ENCODE measurements at regions not wholly inside any gene's neighbourhood (a gene's known extent, or its start where the extent isn't known, plus 50 kb on each side); places are given as distances from the start of the nearest gene placed in this dataset.

DNA sequence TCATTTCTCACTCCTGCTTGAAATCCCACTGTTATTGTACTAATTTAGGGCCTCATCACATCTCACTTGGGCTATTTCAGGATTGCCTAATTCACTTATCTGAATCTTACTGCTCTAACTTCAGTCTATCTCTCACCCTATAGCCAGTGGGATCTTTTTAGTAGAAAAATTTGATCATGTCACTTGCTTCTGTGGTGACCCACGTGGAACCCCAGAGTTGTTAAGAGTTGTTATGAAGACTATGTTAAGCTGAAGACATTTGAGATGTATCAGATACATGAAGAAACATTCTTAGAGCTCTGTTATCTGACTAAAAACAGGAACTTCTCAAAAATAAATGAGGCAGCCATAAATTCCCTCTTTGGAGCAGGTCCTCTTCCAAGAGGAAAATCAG lies 1375.6 kb upstream of the TENM4 start:
- H3K36me3 ChIP-seq (ENCODE audit: control insufficient read depth in 1 of 2, insufficient read depth in 2 of 2, low read length in 2 of 2) = no peaks in the 10 kb centered on the region
- no peaks in the 10 kb centered on the region for H3K4me1 ChIP-seq (ENCODE audit: control insufficient read depth in 1 of 2, insufficient read depth in 2 of 2, low read length in 2 of 2)
- H3K9me3 ChIP-seq (ENCODE audit: control insufficient read depth in 1 of 2, low read length in 2 of 2) = no peaks in the 10 kb centered on the region
- H3K27ac ChIP-seq (ENCODE audit: low read length) = no peak overlapping the region
- no peak overlapping the region for H3K4me3 ChIP-seq (ENCODE audit: low read depth in 1 of 2, low read length in 2 of 2)
- no peaks in the 10 kb centered on the region for H3K27me3 ChIP-seq (ENCODE audit: low read depth, low read length)

DNA sequence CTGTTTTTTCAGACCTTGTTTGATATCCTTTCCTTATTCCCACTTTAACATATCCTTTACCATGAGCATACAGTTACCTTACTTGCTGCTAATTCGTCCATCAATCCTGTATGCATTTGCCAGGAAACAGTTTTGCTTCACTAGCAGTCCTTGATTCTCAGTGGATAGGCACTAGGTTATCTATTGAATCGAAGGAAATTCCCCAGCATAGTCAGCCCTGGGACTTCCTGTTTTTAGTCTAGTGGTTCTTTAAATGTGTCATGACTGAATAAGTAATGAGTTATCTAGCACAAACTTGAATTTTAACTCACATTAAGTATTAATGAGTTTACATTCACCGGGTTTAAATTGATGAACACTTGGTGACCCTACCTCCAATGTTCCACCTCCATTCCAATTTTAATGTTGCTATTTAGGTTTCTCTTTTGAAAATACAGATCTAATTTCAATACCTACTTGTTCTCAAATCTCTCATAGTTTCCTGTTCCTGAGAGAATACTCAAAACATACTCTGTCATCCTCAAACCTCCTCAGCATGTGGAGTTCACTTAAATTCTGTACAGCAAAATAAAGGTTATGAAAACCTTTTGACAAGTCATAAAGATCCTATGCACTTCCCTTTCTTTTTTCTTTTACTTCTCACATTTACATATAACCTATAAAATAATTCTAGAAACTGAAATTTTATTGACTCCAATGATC lies 1375.1 kb upstream of the TENM4 start:
- no peaks in the 10 kb centered on the region for H3K9me3 ChIP-seq (ENCODE audit: control insufficient read depth in 1 of 2, low read length in 2 of 2)
- no peaks in the 10 kb centered on the region for H3K4me1 ChIP-seq (ENCODE audit: control insufficient read depth in 1 of 2, insufficient read depth in 2 of 2, low read length in 2 of 2)
- no peak overlapping the region for H3K4me3 ChIP-seq (ENCODE audit: low read depth in 1 of 2, low read length in 2 of 2)
- H3K27ac ChIP-seq (ENCODE audit: low read length) = no peak overlapping the region
- no peaks in the 10 kb centered on the region for H3K36me3 ChIP-seq (ENCODE audit: control insufficient read depth in 1 of 2, insufficient read depth in 2 of 2, low read length in 2 of 2)
- no peaks in the 10 kb centered on the region for H3K27me3 ChIP-seq (ENCODE audit: low read depth, low read length)

DNA sequence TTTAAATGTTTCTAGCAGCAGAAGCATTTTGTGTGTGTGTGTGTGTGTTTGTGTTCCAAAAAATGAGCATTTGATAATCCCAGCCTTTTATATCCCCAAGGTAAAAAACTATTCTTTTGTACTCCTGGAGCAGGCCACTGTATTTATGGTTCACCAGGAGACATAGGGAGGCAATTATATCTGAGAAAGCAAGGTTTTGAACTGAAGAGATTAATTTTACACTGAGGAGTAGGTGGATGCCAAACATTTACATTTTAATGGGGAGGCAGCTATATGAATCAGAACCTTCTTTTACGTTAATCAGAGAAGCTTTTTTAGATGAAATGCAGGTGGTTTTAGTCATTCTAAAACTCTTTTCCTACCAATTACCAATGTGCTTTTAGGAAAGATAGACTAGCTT lies 1374.0 kb upstream of the TENM4 start:
- Histone ChIP-seq H3K4me3 (ENCODE audit: low read depth in 1 of 2, low read length in 2 of 2) (no peak overlapping the region), H3K9me3 (ENCODE audit: control insufficient read depth in 1 of 2, low read length in 2 of 2) (no peaks in the 10 kb centered on the region), H3K27me3 (ENCODE audit: low read depth, low read length) (no peaks in the 10 kb centered on the region), H3K36me3 (ENCODE audit: control insufficient read depth in 1 of 2, insufficient read depth in 2 of 2, low read length in 2 of 2) (no peaks in the 10 kb centered on the region), H3K4me1 (ENCODE audit: control insufficient read depth in 1 of 2, insufficient read depth in 2 of 2, low read length in 2 of 2) (no peaks in the 10 kb centered on the region), H3K27ac (ENCODE audit: low read length) (no peak overlapping the region)

DNA sequence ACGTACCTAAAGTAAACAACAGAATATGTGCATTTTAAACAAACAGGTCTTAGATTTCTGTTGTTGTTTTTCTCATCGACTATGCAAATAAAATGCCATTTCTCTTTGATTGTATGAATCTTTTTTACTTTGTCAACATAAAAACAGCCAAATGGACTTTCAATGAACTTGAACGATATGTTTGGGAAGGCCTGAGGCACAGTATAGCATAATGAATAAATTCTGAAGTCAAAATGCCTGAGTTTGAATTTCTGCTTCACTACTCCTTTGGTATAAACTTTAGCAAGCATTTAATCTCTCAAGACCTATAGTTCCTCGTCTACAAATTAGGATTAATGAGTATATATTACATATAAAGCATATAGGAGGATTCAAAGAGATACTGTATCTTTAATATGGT lies 1369.9 kb upstream of the TENM4 start:
- H3K27me3 ChIP-seq (ENCODE audit: low read depth, low read length) = no peaks in the 10 kb centered on the region
- no peaks in the 10 kb centered on the region for H3K36me3 ChIP-seq (ENCODE audit: control insufficient read depth in 1 of 2, insufficient read depth in 2 of 2, low read length in 2 of 2)
- no peak overlapping the region for H3K27ac ChIP-seq (ENCODE audit: low read length)
- no peak overlapping the region for H3K4me3 ChIP-seq (ENCODE audit: low read depth in 1 of 2, low read length in 2 of 2)
- H3K4me1 ChIP-seq (ENCODE audit: control insufficient read depth in 1 of 2, insufficient read depth in 2 of 2, low read length in 2 of 2) = no peaks in the 10 kb centered on the region
- H3K9me3 ChIP-seq (ENCODE audit: control insufficient read depth in 1 of 2, low read length in 2 of 2) = no peaks in the 10 kb centered on the region

DNA sequence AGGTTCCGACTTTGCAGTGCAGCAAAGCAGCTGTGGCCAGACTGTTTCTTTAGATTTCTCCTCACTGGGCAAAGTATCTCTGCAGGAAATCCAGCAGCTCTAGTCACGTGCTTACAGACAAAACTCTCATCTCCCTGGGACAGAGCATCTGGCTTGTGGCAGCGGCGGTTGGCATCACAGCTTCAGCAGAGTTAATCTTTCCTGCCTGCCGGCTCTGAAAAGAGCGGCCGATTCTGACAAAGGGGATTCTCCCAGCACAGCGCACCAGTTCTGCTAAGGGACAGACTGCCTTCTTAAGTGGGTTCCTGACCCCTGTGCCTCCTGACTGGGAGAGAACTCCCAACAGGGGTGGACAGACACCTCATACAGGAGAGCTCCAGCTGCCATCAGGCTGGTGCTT lies 1357.3 kb upstream of the TENM4 start:
- Histone ChIP-seq H3K9me3 (ENCODE audit: control insufficient read depth in 1 of 2, low read length in 2 of 2) (peaks cover 0 to 6% of the 10 kb centered on the region in 2 donors), H3K4me3 (ENCODE audit: low read depth in 1 of 2, low read length in 2 of 2) (no peak overlapping the region), H3K36me3 (ENCODE audit: control insufficient read depth in 1 of 2, insufficient read depth in 2 of 2, low read length in 2 of 2) (no peaks in the 10 kb centered on the region), H3K4me1 (ENCODE audit: control insufficient read depth in 1 of 2, insufficient read depth in 2 of 2, low read length in 2 of 2) (no peaks in the 10 kb centered on the region), H3K27ac (ENCODE audit: low read length) (no peak overlapping the region), H3K27me3 (ENCODE audit: low read depth, low read length) (no peaks in the 10 kb centered on the region)

DNA sequence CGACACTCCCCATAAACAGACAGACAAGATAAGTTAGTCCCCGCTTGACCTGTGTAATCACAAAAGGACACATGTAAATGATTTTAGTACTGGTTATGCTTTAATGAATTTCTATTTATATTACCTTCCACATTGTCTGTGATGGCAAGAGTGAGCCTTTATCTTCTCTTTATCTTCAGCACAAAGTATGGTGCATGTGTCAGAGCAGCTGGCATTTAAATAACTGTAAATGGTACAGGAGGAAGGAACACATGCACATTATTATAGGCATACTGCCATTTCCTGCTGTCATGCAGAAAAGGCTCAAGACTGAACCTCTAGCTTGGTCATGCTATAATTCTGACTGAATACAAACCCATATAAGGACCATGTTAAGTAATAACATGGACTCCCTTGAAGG lies 1342.7 kb upstream of the TENM4 start:
- H3K4me1 ChIP-seq (ENCODE audit: control insufficient read depth in 1 of 2, insufficient read depth in 2 of 2, low read length in 2 of 2) = peaks cover 0 to 4% of the 10 kb centered on the region in 2 donors

DNA sequence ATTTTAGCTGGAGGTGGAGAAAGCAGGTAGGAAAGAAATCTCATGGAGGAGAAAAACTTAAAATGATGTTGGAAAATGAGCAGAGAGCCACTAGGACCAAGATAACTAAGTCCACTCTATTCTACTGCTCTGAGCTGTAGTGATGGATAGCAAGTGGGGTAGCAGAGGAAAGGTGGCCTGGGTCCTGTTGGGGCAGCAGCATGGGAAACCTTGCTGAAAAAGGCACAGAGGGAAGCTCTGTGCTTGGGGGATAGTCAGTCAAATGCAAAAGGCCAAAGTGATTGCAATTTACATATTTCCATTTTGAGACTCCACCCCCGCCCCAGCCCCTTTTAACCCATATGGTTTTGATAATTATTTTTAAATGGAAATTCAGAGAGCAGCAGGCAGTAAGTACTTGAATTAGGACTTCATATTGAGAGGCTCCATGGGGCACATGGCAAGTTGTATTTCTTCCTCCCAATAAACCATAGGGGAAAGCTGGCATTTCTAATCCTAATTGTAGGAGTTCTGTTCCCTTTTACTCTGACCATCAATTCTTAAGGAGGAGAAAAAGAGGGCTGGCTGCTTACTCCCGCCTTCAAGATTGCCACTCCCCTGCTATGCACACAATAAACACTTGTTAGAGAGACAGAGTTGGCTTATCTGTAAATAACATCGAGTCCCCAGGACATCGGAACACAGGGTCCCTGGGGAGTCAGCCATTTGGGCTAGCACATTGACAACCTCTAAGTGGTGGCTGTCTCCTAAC lies 1341.5 kb upstream of the TENM4 start:
- no peak overlapping the region for H3K27ac ChIP-seq (ENCODE audit: low read length)
- peaks cover 0 to 4% of the 10 kb centered on the region in 2 donors for H3K4me1 ChIP-seq (ENCODE audit: control insufficient read depth in 1 of 2, insufficient read depth in 2 of 2, low read length in 2 of 2)

More for the DNA sequence above, 1342.7 kb upstream of the TENM4 start:
- H3K4me3 ChIP-seq (ENCODE audit: low read depth in 1 of 2, low read length in 2 of 2) = no peak overlapping the region
- no peak overlapping the region for H3K27ac ChIP-seq (ENCODE audit: low read length)
- H3K9me3 ChIP-seq (ENCODE audit: control insufficient read depth in 1 of 2, low read length in 2 of 2) = no peaks in the 10 kb centered on the region
- H3K27me3 ChIP-seq (ENCODE audit: low read depth, low read length) = no peaks in the 10 kb centered on the region
- H3K36me3 ChIP-seq (ENCODE audit: control insufficient read depth in 1 of 2, insufficient read depth in 2 of 2, low read length in 2 of 2) = no peaks in the 10 kb centered on the region

DNA sequence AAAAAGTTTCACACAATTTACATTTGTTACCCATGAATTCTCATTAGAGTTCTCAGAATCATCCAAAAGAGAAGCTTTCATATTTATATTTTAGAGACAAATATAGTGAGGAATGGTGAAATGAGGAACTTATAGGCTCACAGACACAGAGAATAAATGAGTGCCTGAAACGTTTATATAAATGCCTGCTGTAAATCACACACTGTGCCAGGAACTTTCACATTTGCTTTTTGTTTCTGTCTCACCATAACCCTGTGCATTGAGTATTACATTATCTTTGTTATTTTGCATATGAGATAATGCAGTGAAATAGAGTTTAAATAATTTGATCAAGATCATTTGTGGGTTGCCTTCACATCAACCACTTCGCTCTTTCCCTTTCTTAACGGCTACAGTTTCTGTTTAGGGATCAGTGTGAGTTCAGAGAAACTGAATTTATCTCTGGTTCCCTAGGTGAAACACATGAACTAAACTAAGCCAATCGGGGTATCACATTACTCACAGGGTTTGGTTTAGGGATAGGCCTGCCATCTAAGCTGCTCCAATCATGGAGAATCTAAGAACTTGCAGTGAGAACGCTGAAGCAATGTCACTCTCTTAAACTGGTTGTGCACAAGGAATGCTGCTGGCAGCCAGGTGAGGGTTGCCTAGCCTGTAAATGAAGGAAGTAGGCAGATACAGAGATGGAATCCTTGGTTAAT lies 1339.2 kb upstream of the TENM4 start:
- Histone ChIP-seq H3K27ac (ENCODE audit: low read length) (no peak overlapping the region), H3K4me1 (ENCODE audit: control insufficient read depth in 1 of 2, insufficient read depth in 2 of 2, low read length in 2 of 2) (peaks cover 0 to 4% of the 10 kb centered on the region in 2 donors), H3K4me3 (ENCODE audit: low read depth in 1 of 2, low read length in 2 of 2) (peak overlapping the region in 1 of 2 donors; percentile 22), H3K9me3 (ENCODE audit: control insufficient read depth in 1 of 2, low read length in 2 of 2) (no peaks in the 10 kb centered on the region), H3K36me3 (ENCODE audit: control insufficient read depth in 1 of 2, insufficient read depth in 2 of 2, low read length in 2 of 2) (no peaks in the 10 kb centered on the region), H3K27me3 (ENCODE audit: low read depth, low read length) (no peaks in the 10 kb centered on the region)

More for the DNA sequence above, 1341.5 kb upstream of the TENM4 start:
- no peaks in the 10 kb centered on the region for H3K36me3 ChIP-seq (ENCODE audit: control insufficient read depth in 1 of 2, insufficient read depth in 2 of 2, low read length in 2 of 2)
- H3K4me3 ChIP-seq (ENCODE audit: low read depth in 1 of 2, low read length in 2 of 2) = no peak overlapping the region
- no peaks in the 10 kb centered on the region for H3K27me3 ChIP-seq (ENCODE audit: low read depth, low read length)
- H3K9me3 ChIP-seq (ENCODE audit: control insufficient read depth in 1 of 2, low read length in 2 of 2) = no peaks in the 10 kb centered on the region

DNA sequence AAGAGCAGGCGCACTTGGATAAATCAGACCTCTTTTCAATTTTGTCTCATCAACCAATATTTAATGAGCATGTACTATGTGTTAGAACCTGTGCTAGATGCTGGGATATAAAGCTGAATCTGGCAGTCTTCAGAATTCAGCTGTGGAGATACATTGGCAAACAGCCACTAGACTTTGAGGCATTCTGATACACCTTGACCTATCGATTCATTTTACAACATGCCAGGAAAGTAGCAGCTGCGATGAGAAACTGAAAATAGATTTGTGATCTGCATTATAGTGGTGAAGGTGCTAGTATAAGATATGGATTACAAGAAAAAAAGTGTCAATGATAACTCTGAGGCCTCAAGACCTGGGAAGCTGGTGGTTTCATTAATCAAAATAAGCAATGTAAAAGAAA lies 1338.1 kb upstream of the TENM4 start:
- Histone ChIP-seq H3K4me1 (ENCODE audit: control insufficient read depth in 1 of 2, insufficient read depth in 2 of 2, low read length in 2 of 2) (peaks cover 0 to 4% of the 10 kb centered on the region in 2 donors), H3K4me3 (ENCODE audit: low read depth in 1 of 2, low read length in 2 of 2) (no peak overlapping the region), H3K36me3 (ENCODE audit: control insufficient read depth in 1 of 2, insufficient read depth in 2 of 2, low read length in 2 of 2) (no peaks in the 10 kb centered on the region), H3K27me3 (ENCODE audit: low read depth, low read length) (no peaks in the 10 kb centered on the region), H3K9me3 (ENCODE audit: control insufficient read depth in 1 of 2, low read length in 2 of 2) (no peaks in the 10 kb centered on the region), H3K27ac (ENCODE audit: low read length) (no peak overlapping the region)

DNA sequence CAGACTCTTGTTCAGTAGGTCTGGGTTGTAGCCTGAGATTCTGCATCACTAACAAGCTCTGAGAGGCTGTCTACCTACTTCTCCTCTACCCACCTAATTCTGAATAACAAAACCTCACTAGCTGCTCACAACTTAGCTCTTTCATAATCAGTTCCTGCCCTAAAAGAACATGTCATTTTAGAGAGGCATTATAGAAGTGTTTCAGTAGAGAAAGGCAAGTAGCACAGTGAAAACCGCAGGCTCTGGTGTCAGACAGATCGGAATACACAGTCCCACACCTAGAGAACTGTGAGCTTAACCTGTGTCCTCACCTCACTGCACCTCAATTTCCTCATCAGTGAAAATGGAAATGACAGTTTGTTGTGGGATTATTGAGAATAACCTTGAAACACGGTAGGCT lies 1337.6 kb upstream of the TENM4 start:
- H3K4me3 ChIP-seq (ENCODE audit: low read depth in 1 of 2, low read length in 2 of 2) = no peak overlapping the region
- no peaks in the 10 kb centered on the region for H3K27me3 ChIP-seq (ENCODE audit: low read depth, low read length)

DNA sequence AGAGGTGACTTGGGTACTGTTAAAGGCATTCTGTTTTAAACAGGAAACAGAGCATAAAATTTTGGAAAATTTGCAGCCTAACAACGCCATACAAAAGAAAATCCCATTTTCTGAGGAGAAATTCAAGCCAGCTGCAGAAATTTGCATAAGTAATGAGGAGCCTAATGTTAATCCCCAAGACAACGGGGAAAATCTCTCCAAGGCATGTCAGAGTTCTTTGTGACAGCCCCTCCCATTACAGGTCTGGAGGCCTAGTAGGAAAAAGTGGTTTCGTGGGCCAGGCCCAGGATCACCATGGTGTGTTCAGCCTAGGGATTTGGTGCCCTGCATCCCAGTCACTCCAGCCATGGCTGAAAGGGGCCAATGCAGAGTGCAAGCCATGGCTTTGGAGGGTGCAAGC lies 1333.1 kb upstream of the TENM4 start:
- H3K4me3 ChIP-seq (ENCODE audit: low read depth in 1 of 2, low read length in 2 of 2) = no peak overlapping the region
- H3K27me3 ChIP-seq (ENCODE audit: low read depth, low read length) = no peaks in the 10 kb centered on the region
- H3K36me3 ChIP-seq (ENCODE audit: control insufficient read depth in 1 of 2, insufficient read depth in 2 of 2, low read length in 2 of 2) = no peaks in the 10 kb centered on the region
- no peak overlapping the region for H3K27ac ChIP-seq (ENCODE audit: low read length)
- H3K9me3 ChIP-seq (ENCODE audit: control insufficient read depth in 1 of 2, low read length in 2 of 2) = no peaks in the 10 kb centered on the region
- H3K4me1 ChIP-seq (ENCODE audit: control insufficient read depth in 1 of 2, insufficient read depth in 2 of 2, low read length in 2 of 2) = no peaks in the 10 kb centered on the region

More for the DNA sequence above, 1337.6 kb upstream of the TENM4 start:
- no peak overlapping the region for H3K27ac ChIP-seq (ENCODE audit: low read length)
- peaks cover 0 to 4% of the 10 kb centered on the region in 2 donors for H3K4me1 ChIP-seq (ENCODE audit: control insufficient read depth in 1 of 2, insufficient read depth in 2 of 2, low read length in 2 of 2)
- H3K36me3 ChIP-seq (ENCODE audit: control insufficient read depth in 1 of 2, insufficient read depth in 2 of 2, low read length in 2 of 2) = no peaks in the 10 kb centered on the region
- no peaks in the 10 kb centered on the region for H3K9me3 ChIP-seq (ENCODE audit: control insufficient read depth in 1 of 2, low read length in 2 of 2)

Measured in muscle layer of duodenum (tissue), 2 donors.